ENCODE measurements at regions not wholly inside any gene's neighbourhood (a gene's known extent, or its start where the extent isn't known, plus 50 kb on each side); places are given as distances from the start of the nearest gene placed in this dataset.
A peak's percentile ranks its signal among the peaks of the same experiment; 100 is the strongest.

DNA sequence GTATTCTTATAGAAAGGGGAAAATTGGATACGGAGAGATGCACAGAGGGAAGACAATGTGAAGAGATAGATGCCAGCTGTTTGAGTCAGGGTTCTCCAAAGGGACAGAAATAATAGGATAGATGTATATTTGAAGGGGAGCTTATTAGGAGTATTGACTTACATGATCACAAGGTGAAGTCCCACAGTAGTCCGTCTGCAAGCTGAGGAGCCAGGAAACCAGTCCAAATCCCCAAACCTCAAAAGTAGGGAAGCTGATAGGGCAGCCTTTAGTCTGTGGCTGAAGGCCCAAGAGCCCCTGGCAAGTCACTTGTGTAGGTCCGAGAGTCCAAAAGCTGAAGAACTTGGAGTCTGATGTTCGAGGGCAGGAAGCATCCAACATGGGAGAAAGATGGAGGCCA, 569.6 kb upstream of the LARGE1 start:
- peaks cover 7% of the 10 kb centered on the region for H3K27me3 Mint-ChIP-seq (ENCODE audit: low read depth)
- H3K9me3 Mint-ChIP-seq, result peaks cover 6% of the 10 kb centered on the region
- H3K4me3 Mint-ChIP-seq, result peak overlapping the region in 1 of 3 experiments; percentile 13
- H3K27ac Mint-ChIP-seq, result peak overlapping the region in 2 of 3 experiments; percentile 62 to 76
- TF ChIP-seq CTCF (IDR thresholded peaks at IDR 0.05; ENCODE audit: unreplicated experiment in 3 of 3), result no peak
- no peaks in the 10 kb centered on the region for H3K36me3 Mint-ChIP-seq (ENCODE audit: low read depth)
- H3K4me1 Mint-ChIP-seq, result peaks cover 15% of the 10 kb centered on the region

DNA sequence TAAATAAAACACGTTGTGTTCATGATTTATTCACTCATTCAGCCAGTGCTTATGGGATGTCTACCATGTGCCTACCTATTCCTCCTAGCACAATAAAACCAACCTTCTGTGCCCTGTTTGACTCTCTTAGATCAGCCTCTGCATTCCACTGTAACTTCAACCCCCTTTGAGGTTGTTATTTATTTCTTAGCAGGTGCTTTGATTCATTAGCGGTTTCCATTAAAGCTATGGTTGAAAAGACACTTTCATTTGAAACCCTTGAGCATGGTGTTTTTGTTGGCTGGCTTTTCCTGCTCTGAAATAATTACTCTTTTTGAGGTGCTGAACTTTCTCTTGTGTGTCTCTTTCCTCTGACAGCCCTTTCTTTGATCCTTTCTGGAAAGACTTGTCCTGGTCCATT, 570.6 kb upstream of the LARGE1 start:
- peaks cover 7% of the 10 kb centered on the region for H3K27me3 Mint-ChIP-seq (ENCODE audit: low read depth)
- no peak overlapping the region for H3K4me3 Mint-ChIP-seq
- peak overlapping the region; percentile 51 to 76 (median 62) for H3K27ac Mint-ChIP-seq
- peaks cover 6% of the 10 kb centered on the region for H3K9me3 Mint-ChIP-seq
- H3K4me1 Mint-ChIP-seq, result peaks cover 15% of the 10 kb centered on the region
- H3K36me3 Mint-ChIP-seq (ENCODE audit: low read depth), result no peaks in the 10 kb centered on the region
- TF ChIP-seq CTCF (IDR thresholded peaks at IDR 0.05; ENCODE audit: unreplicated experiment in 3 of 3), result no peak

DNA sequence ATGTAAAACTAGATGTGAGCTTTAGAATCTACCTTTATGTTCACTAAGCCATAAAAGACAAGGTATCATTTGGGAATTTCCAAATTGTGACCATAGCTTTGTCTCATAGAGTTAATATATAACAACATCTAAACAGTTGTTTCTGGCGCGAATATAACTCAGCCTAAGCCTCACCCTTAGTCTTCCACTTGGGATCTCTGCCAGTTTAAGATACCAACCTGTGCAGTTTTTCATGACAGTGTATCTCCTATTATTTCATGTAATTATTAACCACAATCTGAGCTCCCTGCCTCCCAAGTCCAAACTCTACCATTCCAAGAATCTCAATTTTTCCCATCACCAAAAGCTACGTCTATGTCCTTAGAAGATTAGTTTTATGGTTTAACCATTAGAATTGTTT, 572.5 kb upstream of the ISX start:
- H3K4me1 Mint-ChIP-seq, result peaks cover 15% of the 10 kb centered on the region
- H3K27ac Mint-ChIP-seq, result peak overlapping the region; percentile 59 to 88 (median 81)

GRCh38 chr22:34501366-34501965, 564.5 kb upstream of the ISX start:
- peaks cover 5% of the 10 kb centered on the region for H3K4me1 Mint-ChIP-seq
- no peaks in the 10 kb centered on the region for H3K27me3 Mint-ChIP-seq (ENCODE audit: low read depth)
- no peaks in the 10 kb centered on the region for H3K36me3 Mint-ChIP-seq (ENCODE audit: low read depth)
- no peak overlapping the region for H3K4me3 Mint-ChIP-seq
- no peak for TF ChIP-seq CTCF (IDR thresholded peaks at IDR 0.05; ENCODE audit: unreplicated experiment in 3 of 3)
- peaks cover 10% of the 10 kb centered on the region for H3K9me3 Mint-ChIP-seq
- peak overlapping the region in 2 of 3 experiments; percentile 94 to 96 for H3K27ac Mint-ChIP-seq

More for the DNA sequence above, 572.5 kb upstream of the ISX start:
- no peak overlapping the region for H3K4me3 Mint-ChIP-seq
- TF ChIP-seq CTCF (IDR thresholded peaks at IDR 0.05; ENCODE audit: unreplicated experiment in 3 of 3), result no peak
- H3K36me3 Mint-ChIP-seq (ENCODE audit: low read depth), result no peaks in the 10 kb centered on the region
- peaks cover 16% of the 10 kb centered on the region for H3K9me3 Mint-ChIP-seq
- H3K27me3 Mint-ChIP-seq (ENCODE audit: low read depth), result peaks cover 2% of the 10 kb centered on the region

DNA sequence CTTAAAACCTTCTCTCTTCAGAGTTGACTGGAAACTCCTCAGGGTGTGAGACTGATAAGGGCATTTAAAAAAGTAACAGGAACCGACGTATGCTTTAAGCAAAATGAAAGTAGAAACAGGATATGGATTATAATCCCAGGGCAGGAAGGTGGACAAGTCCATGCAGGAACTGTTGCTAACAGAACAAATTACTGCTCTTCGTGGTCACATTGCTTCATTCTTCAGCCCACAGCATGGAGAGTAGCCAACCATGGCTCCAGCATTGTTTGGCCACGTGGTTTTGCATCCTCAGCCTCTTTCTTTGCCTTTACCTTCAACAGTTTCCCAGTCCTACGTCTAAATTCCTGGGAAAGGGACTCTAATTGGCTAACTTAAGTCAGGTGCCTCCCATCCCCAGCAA, 563.1 kb upstream of the ISX start:
- no peaks in the 10 kb centered on the region for H3K9me3 Mint-ChIP-seq
- TF ChIP-seq CTCF (IDR thresholded peaks at IDR 0.05; ENCODE audit: unreplicated experiment in 3 of 3), result no peak
- H3K36me3 Mint-ChIP-seq (ENCODE audit: low read depth), result no peaks in the 10 kb centered on the region
- peak overlapping the region in 2 of 3 experiments; percentile 23 to 94 for H3K27ac Mint-ChIP-seq
- H3K4me3 Mint-ChIP-seq, result no peak overlapping the region
- no peaks in the 10 kb centered on the region for H3K27me3 Mint-ChIP-seq (ENCODE audit: low read depth)
- H3K4me1 Mint-ChIP-seq, result peaks cover 5% of the 10 kb centered on the region

- Mint-ChIP-seq H3K9me3 (peaks cover 4% of the 10 kb centered on the region), H3K4me1 (peaks cover 4% of the 10 kb centered on the region), H3K4me3 (no peak overlapping the region), H3K36me3 (ENCODE audit: low read depth) (no peaks in the 10 kb centered on the region), H3K27ac (no peak overlapping the region), H3K27me3 (ENCODE audit: low read depth) (peaks cover 4% of the 10 kb centered on the region)
- no peak for TF ChIP-seq CTCF (IDR thresholded peaks at IDR 0.05; ENCODE audit: unreplicated experiment in 3 of 3)
These were observed 557.2 kb upstream of the ISX start for GRCh38 chr22:34508797-34509196.
